ENCODE measurements at regions not wholly inside any gene's neighbourhood (a gene's known extent, or its start where the extent isn't known, plus 50 kb on each side); places are given as distances from the start of the nearest gene placed in this dataset.
A peak's percentile ranks its signal among the peaks of the same experiment; 100 is the strongest.

- Histone ChIP-seq H3K9me3 (ENCODE audit: control insufficient read depth, insufficient read depth, low read depth, low read length) (no peaks in the 10 kb centered on the region), H4K20me1 (ENCODE audit: control insufficient read depth, extremely low read depth, insufficient read depth, low read length) (no peaks in the 10 kb centered on the region), H3K79me2 (ENCODE audit: control insufficient read depth, insufficient read depth, low read length) (no peaks in the 10 kb centered on the region), H3K4me2 (ENCODE audit: extremely low read depth, insufficient read depth, low read length) (no peak overlapping the region), H2AFZ (ENCODE audit: low read length) (no peak overlapping the region), H3K4me3 (replicated peaks in 1 of 4; ENCODE audit: control extremely low read depth in 1 of 4, insufficient read depth in 1 of 4, low read depth in 3 of 4, low read length in 4 of 4) (no peak overlapping the region), H3K27me3 (ENCODE audit: control insufficient read depth, insufficient read depth, low read length) (no peaks in the 10 kb centered on the region), H3K9ac (ENCODE audit: insufficient read depth, low read length) (no peak overlapping the region), H3K4me1 (ENCODE audit: control insufficient read depth, extremely low read depth, insufficient read depth, low read length) (no peaks in the 10 kb centered on the region), H3K36me3 (ENCODE audit: control insufficient read depth, insufficient read depth, low read length) (no peaks in the 10 kb centered on the region), H3K27ac (ENCODE audit: insufficient read depth, low read length) (no peak overlapping the region)
- DNase-seq (ENCODE audit: low read depth in 2 of 2) = peak; percentile 53 to 81
- TF ChIP-seq EZH2 (IDR thresholded peaks at IDR 0.05; ENCODE audit: low read length, missing control alignments) (no peak), CTCF (conservative IDR thresholded peaks at IDR 0.05 in 1 of 2, IDR thresholded peaks at IDR 0.05 in 1 of 2; ENCODE audit: low read depth in 1 of 2, low read length in 2 of 2) (no peak)
Observed at GRCh38 chr5:21685522-21685921, 1167.6 kb downstream of the CDH12 start.

- DNase-seq (ENCODE audit: low read depth in 2 of 2) = no peak
- Histone ChIP-seq H3K4me2 (ENCODE audit: extremely low read depth, insufficient read depth, low read length) (no peak overlapping the region), H3K4me3 (replicated peaks in 1 of 4; ENCODE audit: control extremely low read depth in 1 of 4, insufficient read depth in 1 of 4, low read depth in 3 of 4, low read length in 4 of 4) (no peak overlapping the region), H2AFZ (ENCODE audit: low read length) (no peak overlapping the region), H4K20me1 (ENCODE audit: control insufficient read depth, extremely low read depth, insufficient read depth, low read length) (no peaks in the 10 kb centered on the region), H3K27me3 (ENCODE audit: control insufficient read depth, insufficient read depth, low read length) (no peaks in the 10 kb centered on the region), H3K9ac (ENCODE audit: insufficient read depth, low read length) (no peak overlapping the region), H3K4me1 (ENCODE audit: control insufficient read depth, extremely low read depth, insufficient read depth, low read length) (no peaks in the 10 kb centered on the region), H3K27ac (ENCODE audit: insufficient read depth, low read length) (no peak overlapping the region), H3K36me3 (ENCODE audit: control insufficient read depth, insufficient read depth, low read length) (no peaks in the 10 kb centered on the region), H3K9me3 (ENCODE audit: control insufficient read depth, insufficient read depth, low read depth, low read length) (no peaks in the 10 kb centered on the region), H3K79me2 (ENCODE audit: control insufficient read depth, insufficient read depth, low read length) (no peaks in the 10 kb centered on the region)
- no peak for TF ChIP-seq EZH2 (IDR thresholded peaks at IDR 0.05; ENCODE audit: low read length, missing control alignments)
- no peak for TF ChIP-seq CTCF (conservative IDR thresholded peaks at IDR 0.05 in 1 of 2, IDR thresholded peaks at IDR 0.05 in 1 of 2; ENCODE audit: low read depth in 1 of 2, low read length in 2 of 2)
Observed at GRCh38 chr5:21684992-21685391, 1168.2 kb downstream of the CDH12 start.

- DNase-seq (ENCODE audit: low read depth in 2 of 2) = no peak
- H4K20me1 ChIP-seq (ENCODE audit: control insufficient read depth, extremely low read depth, insufficient read depth, low read length) = no peaks in the 10 kb centered on the region
- H3K79me2 ChIP-seq (ENCODE audit: control insufficient read depth, insufficient read depth, low read length) = no peaks in the 10 kb centered on the region
- TF ChIP-seq EZH2 (IDR thresholded peaks at IDR 0.05; ENCODE audit: low read length, missing control alignments) = no peak
- TF ChIP-seq CTCF (conservative IDR thresholded peaks at IDR 0.05 in 1 of 2, IDR thresholded peaks at IDR 0.05 in 1 of 2; ENCODE audit: low read depth in 1 of 2, low read length in 2 of 2) = no peak
- no peak overlapping the region for H3K27ac ChIP-seq (ENCODE audit: insufficient read depth, low read length)
- H3K4me2 ChIP-seq (ENCODE audit: extremely low read depth, insufficient read depth, low read length) = no peak overlapping the region
- no peaks in the 10 kb centered on the region for H3K9me3 ChIP-seq (ENCODE audit: control insufficient read depth, insufficient read depth, low read depth, low read length)
- H3K27me3 ChIP-seq (ENCODE audit: control insufficient read depth, insufficient read depth, low read length) = no peaks in the 10 kb centered on the region
- no peak overlapping the region for H3K4me3 ChIP-seq (replicated peaks in 1 of 4; ENCODE audit: control extremely low read depth in 1 of 4, insufficient read depth in 1 of 4, low read depth in 3 of 4, low read length in 4 of 4)
- H3K36me3 ChIP-seq (ENCODE audit: control insufficient read depth, insufficient read depth, low read length) = no peaks in the 10 kb centered on the region
- no peak overlapping the region for H2AFZ ChIP-seq (ENCODE audit: low read length)
- no peaks in the 10 kb centered on the region for H3K4me1 ChIP-seq (ENCODE audit: control insufficient read depth, extremely low read depth, insufficient read depth, low read length)
- no peak overlapping the region for H3K9ac ChIP-seq (ENCODE audit: insufficient read depth, low read length)
Observed at GRCh38 chr5:21681911-21682310, 1171.2 kb downstream of the CDH12 start.

Measured in fibroblast of lung (primary cell).